GM19467 (cell line): ENCODE measurements at regions not wholly inside any gene's neighbourhood (a gene's known extent, or its start where the extent isn't known, plus 50 kb on each side); places are given as distances from the start of the nearest gene placed in this dataset.

ENCODE experiments used
- ATAC-seq: cut with Tn5 transposase; IDR thresholded peaks from one replicate; pipeline ENCODE4 v1.9.1; 2021; ENCODE audit warnings: mild to moderate bottlenecking, moderate library complexity; ENCODE audit not compliant: unreplicated experiment

GRCh38 chr1:175829845-175830244 is 86.5 kb upstream of the TNR start:
- no peak for ATAC-seq

- ATAC-seq = no peak
Observed at GRCh38 chr1:175826705-175827104, 83.3 kb upstream of the TNR start.

DNA sequence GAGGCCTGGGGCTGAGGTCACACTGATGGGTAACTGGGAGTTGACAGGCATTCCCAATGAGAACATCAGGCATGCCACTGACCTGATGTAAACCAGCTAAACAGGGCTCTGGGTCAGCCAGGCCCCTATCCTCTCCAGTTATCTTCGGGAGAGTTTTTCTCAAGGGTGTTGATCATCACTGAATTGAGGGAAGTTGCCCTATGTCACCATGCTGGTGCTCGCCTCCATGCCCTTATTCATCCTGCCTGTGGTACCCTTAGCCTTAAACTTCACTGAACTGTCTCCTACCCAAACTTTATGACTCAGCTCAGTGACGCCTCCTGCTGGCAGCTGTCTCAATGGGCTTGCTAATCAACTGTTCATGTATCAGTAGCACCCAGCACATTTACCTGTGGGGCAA is 80.7 kb upstream of the TNR start:
- ATAC-seq = no peak

DNA sequence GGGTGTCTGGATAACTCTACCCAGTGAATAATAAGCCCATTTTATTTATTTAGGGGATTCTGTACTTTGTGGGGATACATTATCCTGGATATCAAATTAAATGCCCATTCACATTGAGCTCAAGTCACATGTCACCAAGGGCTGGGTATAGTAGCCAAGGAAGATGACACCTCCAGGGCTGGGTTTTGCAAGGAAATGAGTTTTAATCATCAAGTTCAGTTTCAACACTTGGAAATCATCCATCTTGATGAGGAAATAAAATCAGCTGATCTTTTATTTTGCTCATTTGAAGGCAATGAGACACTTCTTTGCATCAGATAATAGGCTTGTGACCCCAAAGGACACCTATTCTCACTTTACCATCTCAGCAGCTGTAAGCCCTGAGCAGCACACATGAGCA is 80.0 kb upstream of the TNR start:
- ATAC-seq = no peak

GRCh38 chr1:175822580-175822979 is 79.2 kb upstream of the TNR start:
- ATAC-seq = no peak

GRCh38 chr1:175820456-175821025 is 77.1 kb upstream of the TNR start:
- ATAC-seq = no peak

- ATAC-seq = no peak
Observed at GRCh38 chr1:175818929-175819328, 75.5 kb upstream of the TNR start.

- no peak for ATAC-seq
Observed at GRCh38 chr1:175817445-175817844, 74.0 kb upstream of the TNR start.

DNA sequence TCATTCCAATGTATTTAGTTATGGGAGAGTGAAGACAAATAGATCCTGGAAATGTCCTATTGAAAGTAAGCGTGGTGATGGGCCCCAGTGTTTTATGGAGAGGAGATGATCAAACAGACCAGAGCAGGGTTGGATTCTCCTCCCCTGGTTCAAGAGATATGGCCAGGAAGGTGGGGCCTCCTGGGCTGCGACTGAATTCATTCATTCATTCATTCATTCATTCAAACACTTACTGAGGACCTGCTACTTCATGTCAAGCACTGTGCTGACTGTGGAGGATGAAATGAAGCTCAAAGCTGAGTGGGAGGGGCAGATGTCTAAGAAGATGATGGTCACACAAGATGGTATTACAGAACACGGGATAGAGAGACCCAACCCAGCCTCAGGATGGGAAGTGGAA is 71.5 kb upstream of the TNR start:
- no peak for ATAC-seq

DNA sequence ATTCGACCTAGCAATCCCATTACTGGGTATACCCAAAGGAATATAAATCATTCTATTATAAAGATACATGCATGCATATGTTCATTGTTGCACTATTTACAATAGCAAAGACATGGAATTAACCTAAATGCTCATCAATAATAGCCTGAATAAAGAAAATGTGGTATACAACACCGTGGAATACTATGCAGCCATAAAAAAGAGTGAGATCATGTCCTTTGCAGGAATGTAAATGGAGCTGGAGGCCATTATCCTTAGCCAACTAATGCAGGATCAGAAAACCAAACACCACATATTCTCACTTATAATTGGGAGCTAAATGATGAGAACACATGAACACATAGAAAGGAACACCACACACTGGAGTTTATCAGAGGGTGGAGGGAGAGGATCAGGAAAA is 69.5 kb upstream of the TNR start:
- ATAC-seq = no peak

DNA sequence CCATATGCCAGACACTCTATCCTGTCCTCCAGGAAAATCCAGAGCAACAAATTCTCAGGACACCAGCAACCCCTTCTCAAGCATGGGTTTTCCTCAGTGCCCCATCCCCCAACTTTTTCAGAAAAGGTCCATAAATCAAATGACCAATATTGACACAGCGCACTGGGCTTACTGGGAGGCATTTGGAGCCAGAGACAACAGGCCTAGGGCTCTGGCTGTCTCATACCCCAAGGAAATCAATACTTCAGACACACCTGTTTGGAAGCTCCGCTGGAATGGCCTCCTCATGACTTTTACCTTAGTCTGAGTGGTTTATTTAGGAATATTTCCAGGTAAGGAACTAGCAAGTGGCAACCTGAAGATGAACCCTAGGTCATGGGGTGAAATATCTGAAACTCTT is 66.9 kb upstream of the TNR start:
- ATAC-seq = no peak

GRCh38 chr1:175808999-175809398 is 65.6 kb upstream of the TNR start:
- ATAC-seq = no peak

DNA sequence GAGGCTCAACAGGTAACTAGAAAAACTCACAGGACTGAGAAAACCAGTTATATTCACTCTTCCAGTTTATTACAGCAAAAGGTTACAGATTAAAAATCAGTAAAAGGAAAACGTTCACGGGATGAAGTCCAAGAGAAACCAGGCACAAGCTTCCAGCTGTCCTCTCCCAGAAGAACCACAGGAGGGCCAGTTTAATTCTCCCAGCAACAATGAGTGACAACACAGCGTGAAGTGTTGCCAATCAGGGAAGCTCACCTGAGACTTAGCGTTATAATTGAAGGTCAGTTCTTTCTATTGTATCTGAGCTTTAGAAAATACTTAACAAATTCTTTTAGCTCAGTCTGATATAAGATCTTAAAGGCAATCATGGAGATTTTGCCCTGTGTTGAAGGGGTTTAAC is 65.2 kb upstream of the TNR start:
- ATAC-seq = no peak

DNA sequence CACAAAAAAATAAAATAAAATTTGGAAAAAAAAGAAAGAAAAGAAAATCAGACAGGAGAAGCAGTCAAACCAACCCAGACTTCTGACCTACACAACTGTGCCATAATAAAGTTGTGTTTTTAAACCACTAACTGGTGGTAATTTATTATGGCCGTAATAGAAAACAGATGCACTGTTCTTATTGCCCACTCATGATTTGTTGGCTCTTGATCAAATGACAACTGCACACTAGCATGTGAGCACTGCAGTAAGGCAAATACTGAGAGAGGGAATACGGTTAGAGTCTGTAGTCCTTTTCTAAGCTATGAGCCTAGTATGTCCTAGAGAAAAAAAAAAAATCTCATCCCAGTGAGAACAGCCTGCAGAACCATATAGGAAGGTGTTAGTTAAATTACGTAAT is 61.2 kb upstream of the TNR start:
- ATAC-seq = no peak

- no peak for ATAC-seq
Observed at GRCh38 chr1:175803413-175803812, 60.0 kb upstream of the TNR start.

GRCh38 chr1:175802407-175803123 is 59.2 kb upstream of the TNR start:
- no peak for ATAC-seq

DNA sequence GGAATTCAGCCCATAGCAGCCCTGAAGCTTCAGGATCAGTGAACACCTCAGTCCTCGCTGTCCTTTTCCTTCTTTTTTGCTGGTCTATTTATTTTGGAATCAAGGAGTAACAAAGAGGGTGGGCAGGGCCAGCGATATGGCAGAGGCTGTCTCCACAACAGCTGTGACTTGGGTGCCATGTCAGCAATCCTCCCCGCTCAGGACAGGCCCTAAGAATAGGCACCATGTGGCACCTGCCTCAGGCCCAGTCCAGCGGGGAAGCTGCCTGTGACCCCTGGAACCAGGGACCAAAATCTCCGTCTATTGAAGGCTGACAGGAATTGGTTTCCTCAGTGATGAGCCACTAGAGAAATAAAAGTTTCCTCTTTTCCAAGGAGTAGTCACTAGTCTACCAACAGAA is 58.6 kb upstream of the TNR start:
- no peak for ATAC-seq

GRCh38 chr1:175797576-175797975 is 54.2 kb upstream of the TNR start:
- no peak for ATAC-seq

DNA sequence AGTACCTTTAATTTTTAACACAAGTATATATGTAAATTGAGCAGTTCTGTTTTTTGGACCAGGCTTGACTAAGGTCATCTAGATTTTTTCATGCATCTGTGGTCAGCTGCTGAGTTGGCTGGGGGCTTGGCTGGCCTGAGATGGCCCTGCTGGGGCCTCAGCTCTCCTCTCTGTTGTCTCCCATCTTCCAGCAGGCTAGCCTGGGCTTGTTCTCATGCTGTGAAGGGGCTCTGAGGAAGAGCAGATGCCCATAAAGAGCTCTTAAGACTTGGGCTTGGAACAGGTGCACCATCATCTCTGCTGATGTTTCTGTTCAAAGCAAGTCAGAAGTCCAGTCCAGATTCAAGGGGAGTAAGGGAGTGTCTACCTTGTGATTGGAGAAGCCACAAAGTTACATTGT is 51.2 kb upstream of the TNR start:
- ATAC-seq = no peak

- ATAC-seq = no peak
Observed at GRCh38 chr1:175793617-175794016, 50.2 kb upstream of the TNR start.
